Neural progenitor cell (in vitro differentiated cells): ENCODE measurements at regions not wholly inside any gene's neighbourhood (a gene's known extent, or its start where the extent isn't known, plus 50 kb on each side); places are given as distances from the start of the nearest gene placed in this dataset.
"Not testable (repeated sequence)": the region's sequence is repeated elsewhere in the genome, so short reads cannot be mapped to it uniquely, and the experiment has no call there.

ENCODE experiments used
- DNase-seq: peaks from one replicate; pipeline ENCODE4 v3.0.0-alpha.2; 2016; ENCODE audit warnings: low spot score
- H2AFZ ChIP-seq: fragments of 200-600 bp; sonication (generic); replicated peaks from 2 replicates; pipeline ENCODE4 v1.6.1; 2016; ENCODE audit warnings: antibody characterized with exemption
- H3F3A ChIP-seq: fragments of 200-600 bp; sonication (generic); 2 replicates; pipeline ENCODE4 v1.6.1; 2016; ENCODE audit warnings: antibody characterized with exemption, low read depth
- H3K27ac ChIP-seq: fragments of 200-600 bp; sonication (generic); 2 replicates; pipeline ENCODE4 v1.5.1; 2016; ENCODE audit warnings: mild to moderate bottlenecking
- H3K27me3 ChIP-seq: fragments of 200-600 bp; sonication (generic); 2 replicates; pipeline ENCODE4 v1.6.1; 2016; ENCODE audit warnings: mild to moderate bottlenecking, moderate library complexity
- H3K36me3 ChIP-seq: fragments of 200-600 bp; sonication (generic); 2 replicates; pipeline ENCODE4 v1.5.1; 2016
- H3K4me1 ChIP-seq: fragments of 200-600 bp; sonication (generic); 2 replicates; pipeline ENCODE4 v1.6.1; 2016; ENCODE audit warnings: mixed run types
- H3K4me2 ChIP-seq: fragments of 200-600 bp; sonication (generic); 2 replicates; pipeline ENCODE4 v1.6.1; 2016
- H3K4me3 ChIP-seq: fragments of 200-600 bp; sonication (generic); 2 replicates; pipeline ENCODE4 v1.5.1; 2016
- H3K79me2 ChIP-seq: fragments of 200-600 bp; sonication (generic); 2 replicates; pipeline ENCODE4 v1.6.1; 2016; ENCODE audit warnings: low read depth
- H3K9ac ChIP-seq: fragments of 200-600 bp; sonication (generic); 2 replicates; pipeline ENCODE4 v1.6.1; 2016
- H3K9me3 ChIP-seq: fragments of 200-600 bp; sonication (generic); 2 replicates; pipeline ENCODE4 v1.5.1; 2016; ENCODE audit warnings: low read depth
- H4K20me1 ChIP-seq: fragments of 200-600 bp; sonication (generic); 2 replicates; pipeline ENCODE4 v1.6.1; 2016; ENCODE audit warnings: low read depth
- H3K27ac Mint-ChIP-seq: 3 replicates; pipeline ENCODE4 v1.8.0; 2021; ENCODE audit warnings: mixed read lengths
- H3K27me3 Mint-ChIP-seq: 2 replicates; pipeline ENCODE4 v1.8.0; 2022; ENCODE audit warnings: low read depth, mild to moderate bottlenecking, inconsistent platforms, moderate library complexity, mixed read lengths; ENCODE audit not compliant: insufficient read depth
- H3K36me3 Mint-ChIP-seq: 3 replicates; pipeline ENCODE4 v1.8.0; 2021; ENCODE audit warnings: mixed read lengths
- H3K4me1 Mint-ChIP-seq: 3 replicates; pipeline ENCODE4 v1.8.0; 2021; ENCODE audit warnings: mixed read lengths
- H3K4me3 Mint-ChIP-seq: 3 replicates; pipeline ENCODE4 v1.8.0; 2021; ENCODE audit warnings: mild to moderate bottlenecking, moderate library complexity, mixed read lengths
- H3K9me3 Mint-ChIP-seq: 3 replicates; pipeline ENCODE4 v1.8.0; 2020; ENCODE audit warnings: mixed read lengths
- EZH2 ChIP-seq: fragments of 200-600 bp; sonication (generic); IDR thresholded peaks from 2 replicates; pipeline ENCODE4 v1.6.1; 2017; ENCODE audit warnings: antibody characterized with exemption, mild to moderate bottlenecking, moderate library complexity
- EZH2phosphoT487 ChIP-seq: fragments of 200-600 bp; sonication (generic); IDR thresholded peaks from 2 replicates; pipeline ENCODE4 v1.6.1; 2017; ENCODE audit warnings: antibody characterized with exemption
- TF ChIP-seq, protein P1 (sequence below): fragments of 200-600 bp; sonication (generic); IDR thresholded peaks from 2 replicates; pipeline ENCODE4 v1.5.1; 2017; ENCODE audit warnings: antibody characterized with exemption, mild to moderate bottlenecking

DNA sequence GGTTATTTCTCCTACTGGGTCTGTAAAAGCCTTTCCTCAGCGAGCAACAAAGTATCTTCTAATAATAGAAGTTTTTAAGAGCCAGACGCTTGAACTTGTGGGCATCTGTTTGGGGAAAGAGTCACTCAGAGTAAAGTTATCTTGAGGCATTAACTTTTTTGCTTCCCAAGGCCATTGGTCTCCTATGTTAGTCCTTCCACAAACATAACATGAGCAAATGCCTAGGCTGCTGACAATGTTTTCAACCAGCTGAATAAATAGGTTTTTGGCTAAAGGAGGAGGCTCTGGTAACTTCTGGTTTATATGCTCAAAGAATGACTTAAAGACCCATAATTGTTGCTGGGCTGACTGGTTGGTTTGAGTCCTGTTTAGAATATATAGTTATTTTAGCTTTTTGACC, 213.5 kb upstream of the SYNCRIP start:
- H3K4me1 ChIP-seq = no peaks in the 10 kb centered on the region
- H3K4me2 ChIP-seq = no peak overlapping the region
- no peaks in the 10 kb centered on the region for H3K4me1 Mint-ChIP-seq
- H3K27ac Mint-ChIP-seq = no peak overlapping the region
- no peaks in the 10 kb centered on the region for H3K27me3 ChIP-seq
- H3K36me3 ChIP-seq = no peaks in the 10 kb centered on the region
- no peak overlapping the region for H3K4me3 ChIP-seq
- H2AFZ ChIP-seq = no peak overlapping the region
- no peaks in the 10 kb centered on the region for H3K9me3 ChIP-seq
- no peaks in the 10 kb centered on the region for H4K20me1 ChIP-seq
- H3K27ac ChIP-seq = no peak overlapping the region
- H3K9me3 Mint-ChIP-seq = peaks cover 10% of the 10 kb centered on the region
- H3K9ac ChIP-seq = no peak overlapping the region
- TF ChIP-seq EZH2 (no peak), EZH2phosphoT487 (no peak)
- TF ChIP-seq, protein P1, sequence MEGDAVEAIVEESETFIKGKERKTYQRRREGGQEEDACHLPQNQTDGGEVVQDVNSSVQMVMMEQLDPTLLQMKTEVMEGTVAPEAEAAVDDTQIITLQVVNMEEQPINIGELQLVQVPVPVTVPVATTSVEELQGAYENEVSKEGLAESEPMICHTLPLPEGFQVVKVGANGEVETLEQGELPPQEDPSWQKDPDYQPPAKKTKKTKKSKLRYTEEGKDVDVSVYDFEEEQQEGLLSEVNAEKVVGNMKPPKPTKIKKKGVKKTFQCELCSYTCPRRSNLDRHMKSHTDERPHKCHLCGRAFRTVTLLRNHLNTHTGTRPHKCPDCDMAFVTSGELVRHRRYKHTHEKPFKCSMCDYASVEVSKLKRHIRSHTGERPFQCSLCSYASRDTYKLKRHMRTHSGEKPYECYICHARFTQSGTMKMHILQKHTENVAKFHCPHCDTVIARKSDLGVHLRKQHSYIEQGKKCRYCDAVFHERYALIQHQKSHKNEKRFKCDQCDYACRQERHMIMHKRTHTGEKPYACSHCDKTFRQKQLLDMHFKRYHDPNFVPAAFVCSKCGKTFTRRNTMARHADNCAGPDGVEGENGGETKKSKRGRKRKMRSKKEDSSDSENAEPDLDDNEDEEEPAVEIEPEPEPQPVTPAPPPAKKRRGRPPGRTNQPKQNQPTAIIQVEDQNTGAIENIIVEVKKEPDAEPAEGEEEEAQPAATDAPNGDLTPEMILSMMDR = no peak
- no peak for DNase-seq
- H3K79me2 ChIP-seq = no peaks in the 10 kb centered on the region
- H3K36me3 Mint-ChIP-seq = no peaks in the 10 kb centered on the region
- H3K4me3 Mint-ChIP-seq = no peak overlapping the region
- no peaks in the 10 kb centered on the region for H3K27me3 Mint-ChIP-seq
- no peaks in the 10 kb centered on the region for H3F3A ChIP-seq

DNA sequence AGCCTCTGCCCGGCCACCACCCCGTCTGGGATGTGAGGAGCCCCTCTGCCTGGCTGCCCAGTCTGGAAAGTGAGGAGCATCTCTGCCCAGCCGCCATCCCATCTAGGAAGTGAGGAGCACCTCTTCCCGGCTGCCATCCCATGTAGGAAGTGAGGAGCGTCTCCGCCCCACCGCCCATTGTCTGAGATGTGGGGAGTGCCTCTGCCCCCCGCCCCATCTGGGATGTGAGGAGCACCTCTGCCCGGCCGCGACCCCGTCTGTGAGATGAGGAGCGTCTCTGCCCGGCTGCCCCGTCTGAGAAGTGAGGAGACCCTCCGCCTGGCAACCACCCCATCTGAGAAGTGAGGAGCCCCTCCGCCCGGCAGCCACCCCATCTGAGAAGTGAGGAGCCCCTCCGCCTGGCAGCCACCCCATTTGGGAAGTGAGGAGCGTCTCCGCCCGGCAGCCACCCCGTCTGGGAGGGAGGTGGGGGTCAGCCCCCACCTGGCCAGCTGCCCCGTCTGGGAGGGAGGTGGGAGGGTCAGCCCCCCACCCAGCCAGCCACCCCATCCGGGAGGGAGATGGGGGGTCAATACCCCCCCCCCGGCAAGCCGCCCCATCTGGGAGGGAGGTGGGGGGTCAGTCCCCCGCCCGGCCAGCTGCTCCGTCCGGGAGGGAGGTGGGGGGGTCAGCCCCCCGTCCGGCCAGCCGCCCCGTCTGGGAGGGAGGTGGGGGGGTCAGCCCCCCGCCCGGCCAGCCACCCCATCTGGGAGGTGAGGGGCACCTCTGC, 195.8 kb upstream of the SYNCRIP start:
- H3K9ac ChIP-seq, H3K27ac ChIP-seq, H3K27me3 Mint-ChIP-seq, H3K36me3 Mint-ChIP-seq, H3K79me2 ChIP-seq, DNase-seq, H3K4me2 ChIP-seq, H3K4me3 Mint-ChIP-seq, H3K36me3 ChIP-seq, H3F3A ChIP-seq, H3K9me3 ChIP-seq, H3K27ac Mint-ChIP-seq, H3K4me1 ChIP-seq, H2AFZ ChIP-seq, H4K20me1 ChIP-seq, H3K27me3 ChIP-seq, H3K4me1 Mint-ChIP-seq, H3K4me3 ChIP-seq: not testable (repeated sequence)
- peaks cover 22% of the 10 kb centered on the region for H3K9me3 Mint-ChIP-seq

DNA sequence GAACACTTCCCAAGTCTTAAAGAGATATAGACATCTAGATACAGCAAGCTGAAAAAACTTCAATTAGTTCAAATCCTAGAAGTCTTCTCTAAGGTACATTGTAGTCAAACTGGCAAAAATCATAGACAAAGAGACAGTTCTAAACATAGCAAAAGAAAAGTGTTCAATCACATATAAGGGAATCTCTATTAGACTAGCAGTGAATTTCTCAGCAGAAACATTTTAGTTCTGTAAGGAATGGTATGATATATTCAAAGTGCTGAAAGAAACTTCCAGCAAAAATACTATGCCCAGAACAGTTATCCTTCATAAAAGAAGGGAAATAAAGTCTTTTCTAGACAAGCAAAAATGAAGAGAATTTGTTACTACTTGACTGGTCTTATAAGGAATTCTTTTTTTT, 186.3 kb upstream of the SYNCRIP start:
- Mint-ChIP-seq H3K27me3 (peaks cover 2% of the 10 kb centered on the region), H3K4me1 (no peaks in the 10 kb centered on the region), H3K27ac (no peak overlapping the region), H3K9me3 (peaks cover 29% of the 10 kb centered on the region), H3K4me3 (no peak overlapping the region), H3K36me3 (no peaks in the 10 kb centered on the region)
- no peak for DNase-seq
- Histone ChIP-seq H3K4me2 (no peak overlapping the region), H3F3A (no peaks in the 10 kb centered on the region), H3K27me3 (no peaks in the 10 kb centered on the region), H3K4me3 (no peak overlapping the region), H3K79me2 (no peaks in the 10 kb centered on the region), H3K9me3 (no peaks in the 10 kb centered on the region), H3K27ac (no peak overlapping the region), H3K4me1 (no peaks in the 10 kb centered on the region), H3K9ac (no peak overlapping the region), H3K36me3 (no peaks in the 10 kb centered on the region), H2AFZ (no peak overlapping the region), H4K20me1 (no peaks in the 10 kb centered on the region)
- TF ChIP-seq EZH2 = no peak
- TF ChIP-seq, protein P1 = no peak
- no peak for TF ChIP-seq EZH2phosphoT487

DNA sequence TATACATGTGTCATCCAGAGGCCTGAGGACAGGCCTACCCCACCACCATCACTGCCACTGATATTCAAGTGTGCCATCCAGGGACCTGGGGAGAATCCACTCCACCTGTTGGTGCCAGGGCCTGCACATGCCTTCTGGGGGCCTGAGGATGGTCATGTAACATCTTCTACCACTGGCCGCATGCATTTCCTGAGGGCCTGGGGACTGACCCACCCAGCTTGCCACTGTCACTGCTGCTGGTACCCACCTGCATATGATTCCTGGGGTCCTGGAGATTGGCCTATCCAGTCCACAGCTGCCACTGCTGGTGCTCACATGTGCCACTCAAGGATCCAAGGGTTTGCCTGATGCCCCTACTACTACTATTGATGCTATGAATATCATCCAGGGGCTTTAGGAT, 184.3 kb upstream of the SYNCRIP start:
- no peaks in the 10 kb centered on the region for H3K27me3 ChIP-seq
- Mint-ChIP-seq H3K4me1 (no peaks in the 10 kb centered on the region), H3K9me3 (peaks cover 30% of the 10 kb centered on the region), H3K4me3 (no peak overlapping the region), H3K27me3 (peaks cover 2% of the 10 kb centered on the region), H3K36me3 (no peaks in the 10 kb centered on the region), H3K27ac (no peak overlapping the region)
- no peaks in the 10 kb centered on the region for H4K20me1 ChIP-seq
- H3K4me3 ChIP-seq = no peak overlapping the region
- no peak overlapping the region for H3K9ac ChIP-seq
- no peaks in the 10 kb centered on the region for H3K4me1 ChIP-seq
- no peaks in the 10 kb centered on the region for H3F3A ChIP-seq
- no peak overlapping the region for H2AFZ ChIP-seq
- no peak overlapping the region for H3K27ac ChIP-seq
- TF ChIP-seq, protein P1 = no peak
- TF ChIP-seq EZH2phosphoT487 (no peak), EZH2 (no peak)
- H3K9me3 ChIP-seq = no peaks in the 10 kb centered on the region
- no peaks in the 10 kb centered on the region for H3K36me3 ChIP-seq
- H3K4me2 ChIP-seq = no peak overlapping the region
- no peaks in the 10 kb centered on the region for H3K79me2 ChIP-seq
- DNase-seq = no peak
